ACHN (cell line): ENCODE measurements at regions not wholly inside any gene's neighbourhood (a gene's known extent, or its start where the extent isn't known, plus 50 kb on each side); places are given as distances from the start of the nearest gene placed in this dataset.

Experiments used
- DNase-seq: peaks from one replicate; pipeline ENCODE4 v3.0.0-alpha.2; 2015
- in situ Hi-C: cut with HindIII; loops from 2 replicates; pipeline ENCODE4 v1.10.0; 2017; ENCODE audit warnings: low sequenced_read_pairs, low pct_ligation_motif_present, low pct_unique_long_range_greater_than_20kb

- DNase-seq = peak; percentile 37
- in situ Hi-C loops = no loop called here
Measured at GRCh38 chr11:116224154-116224888, 548.5 kb downstream of the BUD13 start.

- in situ Hi-C loops = no loop called here
- no peak for DNase-seq
Measured at GRCh38 chr11:116221351-116221750, 551.4 kb downstream of the BUD13 start.

GRCh38 chr11:116219171-116219635 is 553.6 kb downstream of the BUD13 start:
- no peak for DNase-seq
- in situ Hi-C loops = no loop called here

- no peak for DNase-seq
- in situ Hi-C loops = no loop called here
Measured at GRCh38 chr11:116217441-116217840, 555.3 kb downstream of the BUD13 start.

- in situ Hi-C loops = no loop called here
- DNase-seq = no peak
Measured at GRCh38 chr11:116217006-116217405, 555.8 kb downstream of the BUD13 start.

- DNase-seq = no peak
- in situ Hi-C loops = no loop called here
Measured at GRCh38 chr11:116215471-116216113, 557.2 kb downstream of the BUD13 start.

GRCh38 chr11:116211147-116211546 is 561.6 kb downstream of the BUD13 start:
- no peak for DNase-seq
- in situ Hi-C loops = no loop called here

- in situ Hi-C loops = no loop called here
Measured at GRCh38 chr11:116210663-116211062, 562.1 kb downstream of the BUD13 start.

GRCh38 chr11:116209255-116209654 is 563.5 kb downstream of the BUD13 start:
- in situ Hi-C loops = no loop called here
- no peak for DNase-seq

More at GRCh38 chr11:116210663-116211062, 562.1 kb downstream of the BUD13 start:
- DNase-seq = no peak

- in situ Hi-C loops = no loop called here
- no peak for DNase-seq
Measured at GRCh38 chr11:116207421-116208141, 565.2 kb downstream of the BUD13 start.

GRCh38 chr11:116207019-116207418 is 565.8 kb downstream of the BUD13 start:
- DNase-seq = no peak
- in situ Hi-C loops = no loop called here

- in situ Hi-C loops = no loop called here
- DNase-seq = no peak
Measured at GRCh38 chr11:116202922-116203321, 569.9 kb downstream of the BUD13 start.

- in situ Hi-C loops = no loop called here
- DNase-seq = no peak
Measured at GRCh38 chr11:116200564-116200963, 572.2 kb downstream of the BUD13 start.

- no peak for DNase-seq
- in situ Hi-C loops = no loop called here
Measured at GRCh38 chr11:116199182-116199581, 573.6 kb downstream of the BUD13 start.

GRCh38 chr11:116194156-116194904 is 578.5 kb downstream of the BUD13 start:
- in situ Hi-C loops = no loop called here
- DNase-seq = no peak

GRCh38 chr11:116193321-116194131 is 579.3 kb downstream of the BUD13 start:
- peak; percentile 81 for DNase-seq
- in situ Hi-C loops = no loop called here

- DNase-seq = peak; percentile 15
- in situ Hi-C loops = no loop called here
Measured at GRCh38 chr11:116192509-116193210, 580.1 kb downstream of the BUD13 start.
